H1 (cell line): ENCODE measurements at regions not wholly inside any gene's neighbourhood (a gene's known extent, or its start where the extent isn't known, plus 50 kb on each side); places are given as distances from the start of the nearest gene placed in this dataset.

ENCODE experiments used
- EP300 ChIP-seq, 2 experiments: IDR thresholded peaks; 1 replicate in 1 of 2; 2 replicates in 1 of 2; pipeline ENCODE4 v1.6.1; 2011 to 2012; ENCODE audit warnings: low read depth in 2 of 2, low read length in 2 of 2, mild to moderate bottlenecking in 2 of 2, borderline replicate concordance in 1 of 2, inconsistent platforms in 1 of 2, moderate library complexity in 1 of 2
- KDM1A ChIP-seq: fragments of 200-600, 300-600 bp; sonication (generic); IDR thresholded peaks from 2 replicates; pipeline ENCODE4 v1.7.1; 2016; ENCODE audit warnings: mild to moderate bottlenecking, low read length, borderline replicate concordance
- POLR2A ChIP-seq, 2 experiments: IDR thresholded peaks; 1 replicate in 1 of 2; 2 replicates in 1 of 2; pipeline ENCODE4 v1.6.1; 2011; ENCODE audit warnings: low read depth in 2 of 2, low read length in 2 of 2, mild to moderate bottlenecking in 2 of 2; ENCODE audit errors: control extremely low read depth in 1 of 2
- RAD21 ChIP-seq, 2 experiments: IDR thresholded peaks in 1 of 2; conservative IDR thresholded peaks in 1 of 2; 2 replicates each; pipeline ENCODE4 v1.6.1; 2011; ENCODE audit warnings: low read depth in 2 of 2, low read length in 2 of 2, improper control_type of control experiment in 1 of 2, inconsistent platforms in 1 of 2, mild to moderate bottlenecking in 1 of 2, moderate library complexity in 1 of 2
- SP2 ChIP-seq: IDR thresholded peaks from 2 replicates; pipeline ENCODE4 v1.6.1; 2012; ENCODE audit warnings: mild to moderate bottlenecking, low read length, inconsistent platforms
- TAF1 ChIP-seq: IDR thresholded peaks from 2 replicates; pipeline ENCODE4 v1.6.1; 2011; ENCODE audit warnings: mild to moderate bottlenecking, low read depth, low read length
- TAF7 ChIP-seq: optimal IDR thresholded peaks from 2 replicates; pipeline ENCODE3; 2011; ENCODE audit warnings: low read depth, mild to moderate bottlenecking, inconsistent platforms, low read length, moderate library complexity, borderline replicate concordance
- TF ChIP-seq, protein P1 (sequence below): fragments of 300-600 bp; sonication (generic); IDR thresholded peaks from 2 replicates; pipeline ENCODE4 v1.7.1; 2012; ENCODE audit warnings: low read length, moderate library complexity, mild to moderate bottlenecking, inconsistent platforms; ENCODE audit not compliant: insufficient replicate concordance

- TF ChIP-seq, protein P1, sequence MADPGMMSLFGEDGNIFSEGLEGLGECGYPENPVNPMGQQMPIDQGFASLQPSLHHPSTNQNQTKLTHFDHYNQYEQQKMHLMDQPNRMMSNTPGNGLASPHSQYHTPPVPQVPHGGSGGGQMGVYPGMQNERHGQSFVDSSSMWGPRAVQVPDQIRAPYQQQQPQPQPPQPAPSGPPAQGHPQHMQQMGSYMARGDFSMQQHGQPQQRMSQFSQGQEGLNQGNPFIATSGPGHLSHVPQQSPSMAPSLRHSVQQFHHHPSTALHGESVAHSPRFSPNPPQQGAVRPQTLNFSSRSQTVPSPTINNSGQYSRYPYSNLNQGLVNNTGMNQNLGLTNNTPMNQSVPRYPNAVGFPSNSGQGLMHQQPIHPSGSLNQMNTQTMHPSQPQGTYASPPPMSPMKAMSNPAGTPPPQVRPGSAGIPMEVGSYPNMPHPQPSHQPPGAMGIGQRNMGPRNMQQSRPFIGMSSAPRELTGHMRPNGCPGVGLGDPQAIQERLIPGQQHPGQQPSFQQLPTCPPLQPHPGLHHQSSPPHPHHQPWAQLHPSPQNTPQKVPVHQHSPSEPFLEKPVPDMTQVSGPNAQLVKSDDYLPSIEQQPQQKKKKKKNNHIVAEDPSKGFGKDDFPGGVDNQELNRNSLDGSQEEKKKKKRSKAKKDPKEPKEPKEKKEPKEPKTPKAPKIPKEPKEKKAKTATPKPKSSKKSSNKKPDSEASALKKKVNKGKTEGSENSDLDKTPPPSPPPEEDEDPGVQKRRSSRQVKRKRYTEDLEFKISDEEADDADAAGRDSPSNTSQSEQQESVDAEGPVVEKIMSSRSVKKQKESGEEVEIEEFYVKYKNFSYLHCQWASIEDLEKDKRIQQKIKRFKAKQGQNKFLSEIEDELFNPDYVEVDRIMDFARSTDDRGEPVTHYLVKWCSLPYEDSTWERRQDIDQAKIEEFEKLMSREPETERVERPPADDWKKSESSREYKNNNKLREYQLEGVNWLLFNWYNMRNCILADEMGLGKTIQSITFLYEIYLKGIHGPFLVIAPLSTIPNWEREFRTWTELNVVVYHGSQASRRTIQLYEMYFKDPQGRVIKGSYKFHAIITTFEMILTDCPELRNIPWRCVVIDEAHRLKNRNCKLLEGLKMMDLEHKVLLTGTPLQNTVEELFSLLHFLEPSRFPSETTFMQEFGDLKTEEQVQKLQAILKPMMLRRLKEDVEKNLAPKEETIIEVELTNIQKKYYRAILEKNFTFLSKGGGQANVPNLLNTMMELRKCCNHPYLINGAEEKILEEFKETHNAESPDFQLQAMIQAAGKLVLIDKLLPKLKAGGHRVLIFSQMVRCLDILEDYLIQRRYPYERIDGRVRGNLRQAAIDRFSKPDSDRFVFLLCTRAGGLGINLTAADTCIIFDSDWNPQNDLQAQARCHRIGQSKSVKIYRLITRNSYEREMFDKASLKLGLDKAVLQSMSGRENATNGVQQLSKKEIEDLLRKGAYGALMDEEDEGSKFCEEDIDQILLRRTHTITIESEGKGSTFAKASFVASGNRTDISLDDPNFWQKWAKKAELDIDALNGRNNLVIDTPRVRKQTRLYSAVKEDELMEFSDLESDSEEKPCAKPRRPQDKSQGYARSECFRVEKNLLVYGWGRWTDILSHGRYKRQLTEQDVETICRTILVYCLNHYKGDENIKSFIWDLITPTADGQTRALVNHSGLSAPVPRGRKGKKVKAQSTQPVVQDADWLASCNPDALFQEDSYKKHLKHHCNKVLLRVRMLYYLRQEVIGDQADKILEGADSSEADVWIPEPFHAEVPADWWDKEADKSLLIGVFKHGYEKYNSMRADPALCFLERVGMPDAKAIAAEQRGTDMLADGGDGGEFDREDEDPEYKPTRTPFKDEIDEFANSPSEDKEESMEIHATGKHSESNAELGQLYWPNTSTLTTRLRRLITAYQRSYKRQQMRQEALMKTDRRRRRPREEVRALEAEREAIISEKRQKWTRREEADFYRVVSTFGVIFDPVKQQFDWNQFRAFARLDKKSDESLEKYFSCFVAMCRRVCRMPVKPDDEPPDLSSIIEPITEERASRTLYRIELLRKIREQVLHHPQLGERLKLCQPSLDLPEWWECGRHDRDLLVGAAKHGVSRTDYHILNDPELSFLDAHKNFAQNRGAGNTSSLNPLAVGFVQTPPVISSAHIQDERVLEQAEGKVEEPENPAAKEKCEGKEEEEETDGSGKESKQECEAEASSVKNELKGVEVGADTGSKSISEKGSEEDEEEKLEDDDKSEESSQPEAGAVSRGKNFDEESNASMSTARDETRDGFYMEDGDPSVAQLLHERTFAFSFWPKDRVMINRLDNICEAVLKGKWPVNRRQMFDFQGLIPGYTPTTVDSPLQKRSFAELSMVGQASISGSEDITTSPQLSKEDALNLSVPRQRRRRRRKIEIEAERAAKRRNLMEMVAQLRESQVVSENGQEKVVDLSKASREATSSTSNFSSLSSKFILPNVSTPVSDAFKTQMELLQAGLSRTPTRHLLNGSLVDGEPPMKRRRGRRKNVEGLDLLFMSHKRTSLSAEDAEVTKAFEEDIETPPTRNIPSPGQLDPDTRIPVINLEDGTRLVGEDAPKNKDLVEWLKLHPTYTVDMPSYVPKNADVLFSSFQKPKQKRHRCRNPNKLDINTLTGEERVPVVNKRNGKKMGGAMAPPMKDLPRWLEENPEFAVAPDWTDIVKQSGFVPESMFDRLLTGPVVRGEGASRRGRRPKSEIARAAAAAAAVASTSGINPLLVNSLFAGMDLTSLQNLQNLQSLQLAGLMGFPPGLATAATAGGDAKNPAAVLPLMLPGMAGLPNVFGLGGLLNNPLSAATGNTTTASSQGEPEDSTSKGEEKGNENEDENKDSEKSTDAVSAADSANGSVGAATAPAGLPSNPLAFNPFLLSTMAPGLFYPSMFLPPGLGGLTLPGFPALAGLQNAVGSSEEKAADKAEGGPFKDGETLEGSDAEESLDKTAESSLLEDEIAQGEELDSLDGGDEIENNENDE, result no peak
- TF ChIP-seq POLR2A (IDR thresholded peaks at IDR 0.05; ENCODE audit: control extremely low read depth in 1 of 2, low read depth in 2 of 2, low read length in 2 of 2), result no peak
- TF ChIP-seq EP300 (IDR thresholded peaks at IDR 0.05; ENCODE audit: borderline replicate concordance in 1 of 2, low read depth in 2 of 2, low read length in 2 of 2), result no peak
- TF ChIP-seq TAF1, result no peak
- TF ChIP-seq KDM1A, result no peak
- TF ChIP-seq TAF7, result no peak
- TF ChIP-seq RAD21 (IDR thresholded peaks at IDR 0.05 in 1 of 2, conservative IDR thresholded peaks at IDR 0.05 in 1 of 2; ENCODE audit: low read depth in 2 of 2, low read length in 2 of 2), result no peak
- TF ChIP-seq SP2, result no peak
Observed at GRCh38 chr18:25639596-25639995, 287.6 kb upstream of the ZNF521 start (continued).
